HG02678 (cell line): ENCODE measurements at regions not wholly inside any gene's neighbourhood (a gene's known extent, or its start where the extent isn't known, plus 50 kb on each side); places are given as distances from the start of the nearest gene placed in this dataset.
"Not testable (repeated sequence)": the region's sequence is repeated elsewhere in the genome, so short reads cannot be mapped to it uniquely, and the experiment has no call there.

Experiments
- ATAC-seq: cut with Tn5 transposase; IDR thresholded peaks from one replicate; pipeline ENCODE4 v1.9.1; 2021; ENCODE audit warnings: mild to moderate bottlenecking, moderate library complexity; ENCODE audit not compliant: unreplicated experiment

DNA sequence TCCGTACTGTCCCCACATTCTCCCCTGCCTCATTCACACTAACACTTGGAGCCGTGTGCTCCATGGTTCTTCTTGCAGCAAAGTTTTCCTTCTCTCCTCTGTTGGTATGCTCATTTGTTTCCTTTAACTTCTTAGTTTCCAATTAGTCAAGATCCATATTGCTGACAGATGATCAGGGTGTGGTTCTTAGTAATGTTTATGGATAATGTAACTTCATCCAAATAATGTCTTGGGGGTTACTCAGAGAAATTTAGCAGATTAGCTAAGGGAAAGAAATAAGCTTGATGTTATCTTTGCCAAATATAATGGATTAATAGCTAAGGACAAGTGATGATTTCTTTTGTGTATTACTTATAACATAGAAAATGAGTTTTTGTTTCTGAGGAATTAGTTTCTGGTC, 174.4 kb downstream of the NUFIP1 start:
- no peak for ATAC-seq

DNA sequence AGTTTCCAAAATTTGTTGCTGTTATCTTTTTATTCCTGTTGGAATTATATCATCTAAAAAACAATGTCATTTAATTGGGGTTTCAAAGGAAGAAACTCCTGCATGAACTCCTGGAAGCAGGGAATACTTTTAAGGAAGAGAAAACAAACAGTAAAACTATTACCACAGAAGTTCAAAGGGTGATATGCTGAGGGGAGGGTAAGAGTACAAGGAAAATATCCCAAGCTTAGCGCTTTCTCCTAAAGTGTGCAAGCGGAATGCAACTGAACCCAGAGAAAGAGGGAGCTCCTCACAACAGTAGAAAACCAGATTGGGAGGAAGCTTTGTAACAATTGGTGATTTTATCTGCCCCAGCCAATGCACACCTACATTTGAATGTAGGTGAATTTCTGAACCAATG, 175.1 kb downstream of the NUFIP1 start:
- ATAC-seq: no peak

DNA sequence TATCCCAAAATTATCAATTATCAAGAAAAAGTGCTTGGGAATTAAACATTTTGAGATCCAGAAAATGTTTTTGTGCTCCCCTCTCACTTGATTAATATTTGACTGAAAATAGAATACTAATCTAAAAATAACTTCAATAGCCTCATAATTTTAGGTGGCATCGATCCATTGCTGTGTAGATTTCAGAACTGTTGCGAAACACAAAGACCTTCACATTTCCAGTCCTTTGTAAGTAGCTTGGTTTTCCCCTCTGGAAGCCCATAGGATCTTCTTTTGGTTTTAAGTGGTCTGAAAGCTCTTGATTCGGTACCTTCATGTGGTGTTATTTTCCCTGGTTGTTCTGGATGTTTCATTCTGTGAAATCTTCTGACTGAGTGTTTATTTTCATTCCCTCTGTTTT, 176.5 kb downstream of the NUFIP1 start:
- ATAC-seq: no peak

DNA sequence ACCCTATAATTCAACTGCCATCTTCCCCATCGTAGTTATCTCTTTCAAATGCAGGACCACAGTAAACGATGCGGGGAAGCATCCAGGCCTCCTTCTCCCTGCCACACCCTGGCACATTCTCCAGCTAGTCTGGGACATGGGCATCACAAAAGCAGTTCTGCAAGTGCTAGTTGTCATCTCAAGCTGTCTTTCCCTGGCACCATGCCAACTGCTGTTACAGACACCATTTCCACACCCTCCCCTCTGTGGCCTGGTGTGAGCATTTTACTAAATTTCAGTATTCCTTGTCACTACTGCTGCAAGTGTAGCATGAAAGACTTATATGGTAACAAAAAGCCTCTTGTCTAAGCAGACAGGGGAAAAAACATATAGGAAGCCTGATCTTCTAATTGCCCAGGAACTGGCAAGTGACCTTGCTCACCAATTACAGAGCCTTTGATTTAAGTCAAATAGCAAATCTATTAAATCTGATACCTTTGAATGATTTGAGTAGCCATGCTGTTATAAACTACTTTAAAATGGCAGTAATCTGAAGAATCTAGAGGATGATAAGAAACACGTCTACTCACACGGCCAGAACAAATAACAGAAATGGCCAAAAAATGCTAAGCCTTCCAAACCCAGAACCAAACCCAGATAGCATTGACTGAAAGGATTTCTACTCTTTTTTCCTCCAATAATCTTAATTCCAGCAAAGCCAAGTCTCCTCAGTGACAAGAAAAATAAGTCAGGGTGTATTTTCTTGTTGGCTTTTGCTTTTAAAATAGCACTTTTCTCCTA, 179.0 kb downstream of the NUFIP1 start:
- ATAC-seq: no peak

DNA sequence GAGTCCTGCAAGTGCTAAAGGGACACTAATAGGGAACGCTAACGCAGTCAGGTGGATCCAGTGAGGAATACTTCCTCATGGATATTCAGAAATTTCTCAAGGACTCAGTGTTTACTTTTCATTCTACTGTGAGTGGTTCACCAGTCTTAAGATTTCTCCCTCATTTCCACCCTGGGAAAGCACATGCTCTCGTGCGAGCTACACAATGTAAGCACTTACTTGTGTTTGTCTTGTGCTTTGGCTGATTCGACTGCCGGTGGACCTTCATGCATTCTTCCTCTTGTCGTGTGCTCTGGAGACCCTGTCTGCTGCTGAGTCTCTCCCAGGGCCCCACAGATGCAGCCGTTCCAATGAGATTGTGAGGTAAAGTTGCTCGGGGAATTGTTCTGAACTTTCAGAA, 180.1 kb downstream of the NUFIP1 start:
- ATAC-seq: no peak

DNA sequence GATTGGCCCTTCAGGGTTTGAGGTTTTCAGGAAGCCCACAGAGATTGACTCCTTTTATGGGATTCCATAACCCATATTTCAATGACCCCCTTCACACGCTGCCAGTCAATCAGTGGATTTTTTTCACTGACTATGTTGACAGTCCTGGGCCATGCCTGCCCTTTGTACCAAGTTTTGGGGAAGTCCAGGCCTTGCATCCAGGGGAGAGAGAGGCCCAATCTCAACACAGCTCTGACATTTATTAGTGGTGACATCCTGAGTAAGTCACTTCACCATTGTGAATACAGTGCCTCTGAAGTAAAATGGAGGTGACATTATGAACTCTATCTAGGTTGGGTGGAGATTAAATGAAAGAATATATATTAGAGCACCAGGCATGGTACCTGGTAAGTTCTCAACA, 181.1 kb downstream of the NUFIP1 start:
- ATAC-seq: no peak

DNA sequence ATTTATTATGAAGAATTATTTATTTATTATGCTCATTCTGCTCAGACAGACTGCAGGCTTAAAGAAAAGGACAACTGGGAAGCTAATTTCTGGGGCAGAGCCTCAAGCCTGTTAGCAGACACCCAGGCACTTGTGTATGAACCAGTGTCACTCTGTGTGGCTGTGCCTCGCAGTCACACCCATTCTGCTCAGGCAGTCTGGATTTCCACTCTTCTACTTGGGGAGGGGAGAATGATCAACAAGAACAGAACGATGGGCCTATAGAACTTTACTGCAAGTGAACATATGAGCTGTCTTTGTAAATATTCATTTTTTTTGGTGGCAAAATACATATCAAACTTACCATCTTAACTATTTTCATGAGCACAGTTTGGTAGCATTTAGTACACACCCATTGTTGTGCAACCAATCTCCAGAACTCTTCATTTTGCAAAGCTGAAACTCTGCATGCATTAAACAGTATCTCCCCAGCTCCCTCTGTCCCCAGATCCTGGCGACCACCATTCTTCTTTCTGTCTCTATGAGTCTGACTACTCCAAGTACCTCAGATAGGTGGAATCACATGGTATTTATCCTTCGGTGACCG, 181.7 kb downstream of the NUFIP1 start:
- no peak for ATAC-seq

DNA sequence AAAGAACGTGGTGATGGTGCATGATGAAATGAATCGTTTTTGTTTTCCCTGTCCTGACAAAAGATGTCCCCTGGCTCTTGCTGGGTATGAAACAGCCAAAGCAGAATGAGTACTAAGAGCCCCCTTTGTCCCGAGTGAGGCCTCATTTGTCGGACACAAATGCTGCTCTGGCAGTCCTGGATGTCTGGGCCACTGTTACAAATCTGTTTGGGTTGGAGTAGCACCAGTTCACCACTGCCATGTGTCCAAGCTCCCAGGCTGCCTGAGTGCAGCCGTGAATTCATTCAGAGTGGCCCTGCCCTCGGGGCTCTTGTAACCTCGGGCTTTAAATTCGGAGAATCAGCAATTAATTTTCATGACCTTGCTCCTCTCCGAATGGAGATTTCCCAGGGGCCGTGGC, 182.4 kb downstream of the NUFIP1 start:
- no peak for ATAC-seq

DNA sequence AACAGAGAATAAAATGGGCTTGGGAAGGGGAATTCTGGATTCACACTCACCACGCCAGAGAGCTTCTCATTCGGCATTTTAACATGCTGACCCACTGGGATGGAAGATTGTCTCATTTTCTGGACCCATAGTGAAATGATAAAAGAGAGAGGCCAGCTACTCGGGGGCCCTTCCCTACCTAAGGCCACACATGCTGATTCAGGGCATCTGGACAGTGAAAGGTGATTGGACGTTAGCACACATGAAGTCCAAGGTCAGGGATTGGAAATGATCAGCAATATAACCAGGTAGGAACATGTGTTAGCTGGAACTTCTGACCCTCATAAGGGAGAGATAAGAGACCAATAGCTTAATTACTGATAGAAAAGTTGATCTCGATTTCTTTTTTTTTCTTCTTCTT, 183.7 kb downstream of the NUFIP1 start:
- ATAC-seq: no peak

DNA sequence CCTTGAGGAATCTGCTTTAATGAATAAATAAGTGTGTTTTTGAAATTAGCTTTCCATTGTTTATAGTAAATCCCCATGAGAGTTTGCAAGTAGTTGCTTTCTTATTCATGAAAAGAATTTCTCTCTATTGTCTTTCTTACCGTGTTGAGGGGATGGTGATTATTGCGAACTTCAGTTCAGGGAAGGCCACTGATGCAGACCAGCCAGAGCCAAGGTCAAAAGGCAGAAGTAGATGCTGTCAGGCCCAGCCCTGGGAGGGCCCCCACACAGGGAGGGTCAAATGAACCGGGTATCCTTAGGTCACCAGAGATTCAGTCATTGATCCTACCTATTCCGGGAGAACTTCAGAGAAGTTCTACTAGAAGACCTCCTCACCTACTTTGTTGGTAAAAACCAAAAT, 185.9 kb downstream of the NUFIP1 start:
- ATAC-seq: no peak

DNA sequence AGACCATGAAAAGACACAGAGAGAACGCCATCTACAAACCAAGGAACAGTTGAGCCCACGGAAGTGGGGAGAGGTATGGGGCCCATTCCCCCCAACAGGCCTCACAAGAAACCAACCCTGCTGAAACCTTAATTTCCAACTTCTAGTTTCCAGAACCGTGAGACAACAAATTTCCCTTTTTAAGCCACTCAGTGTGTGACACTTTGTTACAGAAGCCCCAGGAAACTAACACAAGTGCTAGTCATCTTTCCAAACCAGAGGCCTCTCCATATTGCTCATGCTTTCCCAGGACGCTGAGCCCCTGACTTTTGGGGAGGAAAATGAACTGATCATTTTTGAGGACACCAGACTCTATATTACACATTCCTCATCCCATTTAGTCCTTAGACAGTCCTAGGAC, 186.8 kb downstream of the NUFIP1 start:
- ATAC-seq: no peak

DNA sequence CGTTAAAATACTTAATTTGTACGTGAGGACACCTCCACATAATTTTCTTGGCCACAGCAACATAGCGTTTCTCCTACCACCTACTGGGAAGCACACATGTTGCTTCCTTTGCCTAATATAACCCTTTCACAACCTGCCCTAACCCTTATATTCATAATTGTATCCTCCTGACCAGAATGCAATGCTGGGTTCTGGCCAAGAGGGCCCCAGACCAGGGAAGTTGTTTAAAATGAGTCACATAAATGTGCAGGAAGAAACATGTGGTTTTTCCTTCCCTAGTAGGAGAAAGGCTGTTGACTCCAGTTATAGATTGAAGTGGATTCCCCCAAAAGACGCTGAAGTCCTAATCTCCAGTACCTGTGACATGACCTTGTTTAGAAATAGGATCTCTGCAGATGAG, 187.3 kb downstream of the NUFIP1 start:
- ATAC-seq: no peak

DNA sequence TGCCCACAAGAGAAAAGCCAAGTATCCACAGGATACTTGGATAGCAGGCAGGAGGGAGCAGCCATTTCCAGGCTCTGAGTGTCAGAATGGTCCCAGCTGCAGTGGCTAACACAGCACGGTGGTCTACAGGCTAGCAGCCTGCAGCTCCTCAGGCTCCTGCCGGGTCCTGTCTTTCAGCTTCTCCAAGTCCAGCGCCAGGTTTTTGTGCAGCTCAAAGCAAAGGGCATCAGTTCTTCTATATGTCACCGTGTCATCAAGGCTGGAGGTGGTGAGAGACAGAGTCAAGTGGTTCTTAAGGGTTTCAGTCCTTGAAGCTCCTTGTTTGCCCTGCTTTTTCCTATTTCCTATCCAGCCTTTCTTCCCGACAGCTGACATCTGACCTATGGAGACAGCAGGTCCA, 188.6 kb downstream of the NUFIP1 start:
- no peak for ATAC-seq

DNA sequence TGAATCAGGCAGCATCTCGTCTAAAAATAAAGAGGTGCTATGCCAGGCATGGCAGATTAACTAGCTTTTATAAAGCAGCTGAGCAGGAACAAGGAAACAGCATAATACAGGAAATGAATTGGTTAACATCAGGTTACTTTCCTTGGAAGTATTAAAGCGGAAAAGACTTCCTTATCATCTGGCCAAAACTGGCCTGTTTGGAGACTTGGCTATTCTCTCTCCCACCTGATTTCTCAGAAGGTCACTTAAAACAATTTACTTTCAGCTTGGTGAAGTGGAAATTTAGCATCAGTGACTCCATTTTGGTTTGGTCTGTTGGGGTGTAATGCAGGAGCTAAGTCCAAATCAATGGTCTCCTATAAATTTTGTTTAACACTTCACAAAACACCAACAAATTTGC, 191.6 kb downstream of the NUFIP1 start:
- ATAC-seq: no peak

DNA sequence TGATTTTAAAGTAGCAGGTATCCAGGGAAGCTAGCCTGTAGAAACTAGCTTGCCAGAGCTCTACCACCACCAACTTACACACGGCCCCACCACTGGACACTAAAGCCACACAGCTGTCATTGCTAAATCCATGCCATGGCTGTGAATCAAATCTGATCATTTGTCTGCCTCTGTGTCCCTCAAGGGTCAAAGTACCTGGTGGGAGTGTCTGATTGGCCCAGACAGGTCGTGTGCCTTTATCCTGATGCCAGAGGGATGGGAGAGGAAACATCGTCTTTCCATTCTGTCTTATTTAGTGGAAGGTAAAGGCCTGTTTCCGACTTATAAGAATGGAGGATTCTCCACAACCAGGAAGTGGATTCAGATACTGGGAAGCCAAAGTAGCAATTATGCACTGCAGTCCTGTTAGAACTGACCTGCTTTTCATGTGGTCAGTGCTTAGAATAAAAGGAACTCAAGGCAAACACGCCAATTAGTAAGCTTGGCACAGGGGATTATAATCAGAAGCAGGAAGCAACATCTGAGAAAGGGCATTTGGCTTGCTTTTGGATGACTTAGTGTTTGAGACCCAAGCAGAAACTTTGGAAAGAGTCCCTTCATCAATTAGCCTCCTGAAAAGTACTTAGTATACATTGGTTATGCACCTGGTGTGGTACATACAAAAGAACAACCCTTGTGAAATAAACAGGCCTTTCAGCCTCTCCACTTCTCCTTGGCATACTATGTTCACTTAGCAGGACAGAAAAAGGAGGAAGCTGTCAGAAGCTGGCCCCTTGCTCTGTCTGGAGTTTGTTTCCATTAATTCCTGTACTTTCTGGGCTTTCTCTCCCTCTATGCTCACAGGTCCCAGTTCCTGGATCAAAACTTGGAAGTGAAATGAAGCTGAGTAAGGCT, 192.4 kb downstream of the NUFIP1 start:
- no peak for ATAC-seq

DNA sequence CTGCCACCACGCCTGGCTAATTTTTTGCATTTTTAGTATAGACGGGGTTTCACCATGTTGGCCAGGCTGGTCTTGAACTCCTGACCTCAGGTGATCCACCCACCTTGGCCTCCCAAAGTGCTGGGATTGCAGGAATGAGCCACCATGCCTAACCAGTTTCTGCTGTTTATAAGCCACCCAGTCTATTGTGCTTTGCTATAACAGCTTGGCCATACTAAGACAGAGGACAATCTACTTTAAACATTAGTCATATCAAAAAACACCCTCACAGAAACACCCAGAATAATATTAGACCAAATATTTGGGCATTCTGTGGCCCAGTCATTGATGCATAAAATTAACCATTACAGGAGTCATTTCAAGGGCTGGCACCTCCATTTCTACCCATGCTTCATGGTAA, 193.2 kb downstream of the NUFIP1 start:
- ATAC-seq: not testable (repeated sequence)

DNA sequence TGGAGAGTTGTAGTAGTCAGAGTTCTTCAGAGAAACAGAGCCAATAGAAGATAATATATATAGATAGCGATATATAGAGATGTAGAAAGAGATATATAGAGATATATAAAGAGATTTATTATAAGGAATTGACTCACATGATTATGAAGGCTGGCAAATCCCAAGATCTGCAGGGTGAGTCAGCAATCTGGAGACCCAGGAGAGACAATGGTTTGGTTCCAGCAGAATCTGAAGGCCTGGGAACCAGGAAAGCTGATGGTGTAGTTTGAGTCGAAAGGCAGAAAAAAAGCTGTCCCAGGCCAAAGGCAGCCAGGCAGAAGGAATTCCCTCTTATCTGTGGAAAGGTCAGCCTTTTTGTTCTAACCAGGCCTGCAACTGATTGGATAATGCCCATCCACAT, 194.1 kb downstream of the NUFIP1 start:
- ATAC-seq: no peak

DNA sequence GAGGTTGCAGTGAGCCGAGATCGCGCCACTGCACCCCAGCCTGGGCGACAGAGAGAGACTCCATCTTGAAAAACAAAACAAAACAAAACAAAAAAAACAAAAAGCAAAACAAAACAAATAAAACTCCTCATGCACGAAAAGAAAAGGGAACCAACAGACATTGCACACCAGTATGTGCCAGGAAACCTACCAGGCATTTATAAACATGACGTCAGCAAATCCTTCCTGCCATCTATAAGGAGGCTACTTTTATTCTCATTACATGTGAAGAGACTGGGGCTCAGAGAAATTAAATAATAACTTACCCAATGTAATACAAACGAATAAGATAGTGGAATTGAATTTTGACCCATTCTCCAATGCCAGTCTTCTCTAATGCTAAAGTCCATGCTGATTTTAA, 197.2 kb downstream of the NUFIP1 start:
- ATAC-seq: no peak

DNA sequence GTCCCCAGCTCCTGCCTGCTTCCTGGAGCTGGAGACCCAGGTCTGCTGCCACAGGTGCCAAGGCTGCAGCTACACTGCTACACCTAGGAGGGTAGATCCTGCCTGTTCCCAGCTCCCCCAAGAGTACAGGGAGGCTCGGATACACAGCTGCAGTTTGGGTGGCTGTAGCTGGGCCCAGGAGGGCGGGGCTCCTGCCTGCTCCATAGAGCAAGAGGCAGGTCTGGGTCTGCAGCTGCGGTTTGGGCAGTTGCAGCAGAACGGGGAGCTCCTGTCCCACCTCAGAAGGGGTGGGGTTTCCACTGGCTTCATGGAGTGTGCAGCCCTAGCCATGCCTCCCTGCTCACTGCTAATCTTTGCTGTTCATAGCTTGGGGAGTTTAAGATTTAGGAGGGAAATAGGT, 199.0 kb downstream of the NUFIP1 start:
- no peak for ATAC-seq

DNA sequence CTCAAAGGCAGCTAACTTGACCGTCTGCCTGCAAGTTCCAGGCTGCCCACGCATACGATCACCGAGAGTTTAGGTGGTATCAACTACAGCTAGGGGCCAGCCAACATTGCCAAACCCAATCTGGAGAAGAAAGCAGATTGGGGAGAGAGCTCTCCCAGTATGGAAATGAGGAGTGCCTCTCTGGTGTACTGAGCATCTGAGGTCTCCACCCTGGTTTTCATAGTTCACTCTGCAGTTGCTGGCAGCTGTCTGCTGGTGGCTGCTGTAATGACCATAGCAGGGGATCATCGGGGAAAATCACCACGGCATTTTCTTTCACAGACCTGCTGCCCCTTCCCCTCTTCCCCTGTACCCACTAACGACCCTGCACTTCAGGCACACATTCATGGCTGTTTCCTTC, 201.7 kb downstream of the NUFIP1 start:
- no peak for ATAC-seq

DNA sequence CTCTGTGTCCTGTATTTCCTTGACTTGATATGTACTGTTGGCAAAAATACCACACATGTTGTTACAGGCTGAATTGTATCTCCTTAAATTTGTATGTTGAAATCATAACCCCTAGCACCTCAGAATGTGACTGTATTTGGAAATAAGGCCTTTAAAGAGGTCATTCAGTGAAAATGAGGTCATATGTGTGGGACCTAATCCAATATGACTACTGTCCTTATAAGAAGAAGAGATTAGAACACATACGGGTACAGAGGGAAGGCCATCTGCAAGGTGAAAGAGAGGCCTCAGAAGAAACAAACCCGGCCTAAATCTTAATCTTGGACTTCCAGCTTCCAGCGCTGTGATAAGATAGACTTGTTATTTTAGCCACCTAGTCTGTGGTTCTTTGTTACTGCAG, 202.5 kb downstream of the NUFIP1 start:
- no peak for ATAC-seq

DNA sequence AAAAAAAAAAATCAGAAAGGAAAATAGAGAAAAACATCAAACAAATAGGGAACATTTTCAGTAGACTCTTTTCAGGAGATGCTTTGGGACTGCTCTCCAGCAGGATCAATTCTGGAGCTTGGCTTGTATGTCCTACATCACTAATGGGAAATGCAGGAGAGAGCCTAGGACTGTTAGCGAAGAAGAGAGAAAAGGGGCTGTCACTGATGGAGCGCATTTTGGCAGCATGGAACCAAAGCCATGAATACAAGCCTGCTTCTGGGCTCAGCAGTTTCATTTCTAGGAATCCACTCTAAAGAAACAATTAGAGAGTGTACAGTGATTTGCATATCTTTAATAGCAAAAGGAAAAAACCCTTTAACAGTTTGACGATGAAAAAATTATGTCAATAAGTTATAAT, 203.9 kb downstream of the NUFIP1 start:
- ATAC-seq: no peak
